Ovary (tissue), 3 donors: ENCODE measurements at regions not wholly inside any gene's neighbourhood (a gene's known extent, or its start where the extent isn't known, plus 50 kb on each side); places are given as distances from the start of the nearest gene placed in this dataset.

Experiments used
- CTCF ChIP-seq, 3 donors: fragments of 450-650 bp in 2 of 3; fragments of 200-600 bp in 1 of 3; IDR thresholded peaks; one replicate each; pipeline versions ENCODE4 v1.5.1 to v1.8.0; 2016 to 2022; ENCODE audit warnings: antibody characterized with exemption in 3 of 3, mild to moderate bottlenecking in 1 of 3
- POLR2A ChIP-seq: fragments of 450-650 bp; IDR thresholded peaks from one replicate; pipeline ENCODE4 v1.6.1; 2017; ENCODE audit warnings: antibody characterized with exemption, mild to moderate bottlenecking, moderate library complexity
- donor health status: DM: no; HTN: no; CAD: no.

DNA sequence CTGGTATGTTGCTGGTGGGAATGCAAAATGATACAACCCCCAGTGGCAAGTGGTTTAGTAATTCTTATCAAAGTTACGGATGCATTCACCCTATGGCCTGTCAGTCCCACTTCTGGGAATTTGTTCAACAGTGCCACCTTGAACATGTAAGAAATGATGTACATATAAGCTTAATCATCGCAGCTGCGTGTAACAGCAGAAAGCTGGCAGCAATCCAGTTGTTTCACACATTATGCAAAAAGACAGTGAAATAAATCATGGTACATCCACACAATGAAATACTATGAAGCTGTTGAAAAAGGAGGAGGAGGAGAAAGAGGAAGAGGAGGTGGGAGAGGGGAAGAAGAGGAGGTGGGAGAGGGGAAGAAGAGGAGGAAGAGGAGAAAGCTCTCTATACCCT is 76.2 kb upstream of the MYL10 start:
- TF ChIP-seq POLR2A: no peak
- TF ChIP-seq CTCF (IDR thresholded peaks at IDR 0.05): no peak
